Fibroblast of skin of right biceps (primary cell): ENCODE measurements at regions not wholly inside any gene's neighbourhood (a gene's known extent, or its start where the extent isn't known, plus 50 kb on each side); places are given as distances from the start of the nearest gene placed in this dataset.
"Not testable (repeated sequence)": the region's sequence is repeated elsewhere in the genome, so short reads cannot be mapped to it uniquely, and the experiment has no call there.

Source experiments
- DNase-seq: peaks from one replicate; pipeline ENCODE4 v3.0.0-alpha.2; 2013

- no peak for DNase-seq
Observed at GRCh38 chr4:17045866-17046265, 147.4 kb upstream of the LDB2 start.

- no peak for DNase-seq
Observed at GRCh38 chr4:17038510-17039176, 140.2 kb upstream of the LDB2 start.

GRCh38 chr4:17033768-17034181 is 135.3 kb upstream of the LDB2 start:
- DNase-seq: peak; percentile 22

- DNase-seq: peak; percentile 59
Observed at GRCh38 chr4:17033025-17033767, 134.8 kb upstream of the LDB2 start.

GRCh38 chr4:17030543-17030942 is 132.1 kb upstream of the LDB2 start:
- peak; percentile 91 for DNase-seq

- DNase-seq: no peak
Observed at GRCh38 chr4:17029964-17030363, 131.5 kb upstream of the LDB2 start.

- no peak for DNase-seq
Observed at GRCh38 chr4:17029432-17029831, 131.0 kb upstream of the LDB2 start.

GRCh38 chr4:17027495-17027894 is 129.1 kb upstream of the LDB2 start:
- DNase-seq: peak; percentile 99

- DNase-seq: peak; percentile 72
Observed at GRCh38 chr4:17024425-17024824, 126.0 kb upstream of the LDB2 start.

- DNase-seq: no peak
Observed at GRCh38 chr4:17020901-17021300, 122.5 kb upstream of the LDB2 start.

GRCh38 chr4:17020451-17020850 is 122.0 kb upstream of the LDB2 start:
- DNase-seq: no peak

GRCh38 chr4:17018621-17019020 is 120.2 kb upstream of the LDB2 start:
- not testable (repeated sequence) for DNase-seq

- no peak for DNase-seq
Observed at GRCh38 chr4:17018013-17018412, 119.6 kb upstream of the LDB2 start.

GRCh38 chr4:17013382-17014006 is 115.0 kb upstream of the LDB2 start:
- DNase-seq: peak; percentile 88

- no peak for DNase-seq
Observed at GRCh38 chr4:17012451-17012850, 114.0 kb upstream of the LDB2 start.

GRCh38 chr4:17010426-17011087 is 112.1 kb upstream of the LDB2 start:
- no peak for DNase-seq

GRCh38 chr4:17009871-17010367 is 111.5 kb upstream of the LDB2 start:
- DNase-seq: no peak

GRCh38 chr4:17008834-17009345 is 110.4 kb upstream of the LDB2 start:
- DNase-seq: no peak

- DNase-seq: not testable (repeated sequence)
Observed at GRCh38 chr4:17003606-17004392, 105.4 kb upstream of the LDB2 start.

- DNase-seq: peak; percentile 20
Observed at GRCh38 chr4:16995451-16995850, 97.0 kb upstream of the LDB2 start.

GRCh38 chr4:16993956-16994840 is 95.8 kb upstream of the LDB2 start:
- no peak for DNase-seq
